NCI-H69 (cell line): ENCODE measurements at regions not wholly inside any gene's neighbourhood (a gene's known extent, or its start where the extent isn't known, plus 50 kb on each side); places are given as distances from the start of the nearest gene placed in this dataset.
A peak's percentile ranks its signal among the peaks of the same experiment; 100 is the strongest.

Source experiments
- DNase-seq: peaks from one replicate; lab custom pipeline; 2025; lab: John Stamatoyannopoulos, UW

- no peak for DNase-seq
These were observed 114.8 kb downstream of the HMX1 start for GRCh38 chr4:8756816-8757215.

DNA sequence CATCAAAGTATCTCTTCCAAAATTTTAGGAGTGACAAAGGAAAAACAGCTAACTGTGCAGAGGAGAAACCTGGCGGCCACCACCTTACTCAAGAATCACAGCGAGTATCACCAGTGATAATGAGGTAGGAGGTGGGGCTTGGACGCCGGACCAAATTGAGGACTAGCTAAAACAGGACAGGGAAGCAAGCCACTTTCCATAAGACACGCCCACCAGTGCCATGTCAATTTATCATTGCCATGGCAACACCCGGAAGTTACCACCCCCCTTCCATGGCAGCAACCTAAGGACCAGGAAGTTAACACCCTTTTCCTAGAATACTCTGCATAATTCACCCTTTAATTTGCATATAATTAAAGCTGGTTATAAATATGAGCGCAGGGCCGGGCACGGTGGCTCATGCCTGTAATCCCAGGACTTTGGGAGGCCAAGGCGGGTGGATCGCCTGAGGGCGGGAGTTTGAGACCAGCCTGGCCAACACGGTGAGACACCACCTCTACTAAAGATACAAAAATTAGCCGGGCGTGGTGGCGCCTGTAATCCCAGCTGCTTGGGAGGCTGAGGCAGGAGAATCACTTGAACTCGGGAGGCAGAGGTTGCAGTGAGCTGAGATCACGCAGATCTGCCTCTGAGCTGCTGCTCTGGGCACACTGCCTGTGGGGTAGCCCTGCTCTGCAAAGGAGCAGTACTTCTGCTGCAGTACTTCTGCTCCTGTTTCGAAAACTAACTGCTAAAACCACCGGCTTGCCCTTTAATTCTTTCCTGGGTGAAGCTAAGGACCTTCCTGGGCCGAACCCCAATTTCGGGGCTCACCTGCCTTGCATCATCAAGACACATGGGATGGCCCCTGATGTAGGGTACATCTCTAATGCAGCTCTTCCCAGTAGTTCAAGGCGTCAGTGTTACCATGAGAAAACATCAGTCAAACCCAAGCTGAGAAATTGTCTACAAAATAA is 116.7 kb downstream of the HMX1 start:
- no peak for DNase-seq

GRCh38 chr4:8748236-8748575 is 123.4 kb downstream of the HMX1 start:
- DNase-seq = no peak

GRCh38 chr4:8747467-8748235 is 124.0 kb downstream of the HMX1 start:
- no peak for DNase-seq

GRCh38 chr4:8746523-8747466 is 124.8 kb downstream of the HMX1 start:
- DNase-seq = no peak

GRCh38 chr4:8745826-8746225 is 125.8 kb downstream of the HMX1 start:
- no peak for DNase-seq

GRCh38 chr4:8745005-8745790 is 126.4 kb downstream of the HMX1 start:
- no peak for DNase-seq

DNA sequence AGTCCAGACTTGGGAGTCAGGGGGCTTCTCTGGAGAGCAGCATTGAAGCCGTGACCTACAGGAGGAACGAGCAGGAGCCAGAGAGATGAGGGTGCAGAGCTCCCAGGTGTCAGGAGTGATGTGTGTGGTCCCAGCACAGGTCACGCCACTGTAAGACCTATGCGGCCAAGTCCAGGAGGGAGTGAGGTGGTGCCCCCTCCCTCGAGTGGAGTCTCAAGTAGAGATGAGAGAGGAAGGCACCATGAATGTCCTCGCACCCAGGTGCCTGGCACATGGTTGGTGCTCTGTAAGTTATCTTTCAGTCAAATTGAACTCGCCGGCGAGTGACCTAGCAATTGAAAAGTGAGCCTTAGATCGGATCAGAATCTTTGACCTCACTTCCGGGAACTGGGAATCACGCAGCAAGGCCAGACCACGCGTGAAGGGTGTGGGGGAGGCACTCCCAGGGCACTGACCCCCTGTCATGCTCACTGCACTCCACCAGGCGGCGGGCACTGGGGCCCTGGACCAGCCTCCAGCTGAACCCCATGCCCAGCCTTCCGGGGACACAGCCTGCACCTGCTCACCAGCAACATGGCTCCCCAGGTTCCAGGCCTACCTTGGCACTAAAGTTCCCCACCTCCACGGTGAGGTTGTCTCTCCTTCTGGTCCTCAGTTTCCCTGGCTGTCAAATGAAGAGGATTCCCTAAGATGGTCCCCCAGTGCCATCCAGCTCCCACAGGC is 127.4 kb downstream of the HMX1 start:
- DNase-seq = no peak

GRCh38 chr4:8742546-8742945 is 129.1 kb downstream of the HMX1 start:
- DNase-seq = no peak

GRCh38 chr4:8741513-8742226 is 130.0 kb downstream of the HMX1 start:
- no peak for DNase-seq

DNA sequence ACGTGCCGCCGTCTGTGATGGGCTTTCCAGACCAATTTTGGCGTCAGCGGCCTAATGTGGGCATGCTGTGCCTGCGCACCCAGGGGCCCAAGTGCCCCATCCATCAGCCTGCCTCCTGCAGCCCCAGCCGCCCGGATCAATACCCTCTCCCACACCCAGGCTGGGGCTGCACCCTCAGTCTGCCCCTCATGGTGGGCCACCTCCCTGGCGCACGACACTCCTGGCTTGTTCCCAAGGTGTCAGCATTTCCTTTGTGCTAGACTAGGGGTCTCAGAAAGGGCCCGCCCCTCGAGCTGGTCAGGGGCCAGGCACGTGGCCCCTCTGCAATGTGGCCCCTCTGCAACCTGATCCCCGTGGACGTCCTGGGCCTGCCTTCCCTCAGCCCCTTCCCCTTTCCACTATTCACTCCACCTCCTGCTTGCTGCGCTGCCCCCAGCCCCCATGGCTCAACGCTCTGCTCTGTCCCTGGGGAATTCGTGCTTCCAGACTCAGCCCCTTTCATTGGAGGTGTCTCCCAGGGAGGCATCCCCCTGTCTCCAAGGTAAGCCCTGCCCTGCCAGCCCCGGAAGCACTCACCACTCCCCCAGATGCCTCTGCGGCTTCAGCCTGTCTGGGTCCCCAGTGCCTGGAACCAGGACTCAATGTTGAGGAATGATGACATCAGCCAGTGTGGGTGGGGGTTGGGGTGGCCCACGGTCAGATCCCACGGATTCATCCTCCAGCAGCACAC is 130.8 kb downstream of the HMX1 start:
- peak; percentile 43 for DNase-seq

- DNase-seq = peak; percentile 89
These were observed 131.6 kb downstream of the HMX1 start for GRCh38 chr4:8739820-8740665.

- DNase-seq = peak; percentile 18
These were observed 132.3 kb downstream of the HMX1 start for GRCh38 chr4:8739317-8739716.

DNA sequence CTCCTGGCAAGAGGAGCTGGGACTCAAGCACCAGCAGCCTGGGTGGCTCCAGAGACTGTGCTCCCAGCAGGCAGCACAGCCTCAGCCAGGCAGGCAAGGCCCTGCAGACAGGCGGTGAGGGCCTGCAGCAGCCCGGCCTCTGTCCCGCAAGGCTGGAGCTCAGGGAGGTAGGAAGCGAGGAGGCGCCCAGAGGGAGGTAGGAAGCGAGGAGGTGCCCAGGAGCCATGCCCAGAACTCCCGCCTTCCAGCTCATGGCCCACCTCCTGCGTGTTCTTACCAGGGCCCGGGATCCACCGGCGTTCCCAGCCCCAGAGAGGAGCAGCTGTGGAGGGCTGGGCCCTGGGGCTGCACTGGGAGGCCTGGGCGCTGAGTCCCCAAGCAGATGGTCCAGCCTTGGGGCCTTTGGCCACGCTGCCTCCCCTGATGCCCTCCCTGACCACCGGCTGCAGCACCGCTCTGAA is 133.1 kb downstream of the HMX1 start:
- no peak for DNase-seq

- no peak for DNase-seq
These were observed 133.9 kb downstream of the HMX1 start for GRCh38 chr4:8737601-8738279.

GRCh38 chr4:8737075-8737474 is 134.6 kb downstream of the HMX1 start:
- no peak for DNase-seq

GRCh38 chr4:8736090-8736825 is 135.4 kb downstream of the HMX1 start:
- peak; percentile 64 for DNase-seq
